K562 (cell line): ENCODE measurements at regions not wholly inside any gene's neighbourhood (a gene's known extent, or its start where the extent isn't known, plus 50 kb on each side); places are given as distances from the start of the nearest gene placed in this dataset.

Source experiments
- BDP1 ChIP-seq: IDR thresholded peaks from 3 replicates; pipeline ENCODE4 v1.6.1; 2011; ENCODE audit not compliant: insufficient read length, insufficient read depth
- CBX1 ChIP-seq: sonication (generic); IDR thresholded peaks from 2 replicates; pipeline ENCODE4 v1.6.1; 2016; ENCODE audit warnings: antibody characterized with exemption, low read depth, mild to moderate bottlenecking
- ETS2 ChIP-seq: IDR thresholded peaks from 2 replicates; pipeline ENCODE4 v1.6.1; 2016; ENCODE audit warnings: borderline replicate concordance, missing genetic modification characterization, mild to moderate bottlenecking, moderate library complexity, missing compliant biosample characterization; ENCODE audit not compliant: poor library complexity, severe bottlenecking
- HNRNPUL1 ChIP-seq: fragments of 200-400 bp; formaldehyde crosslinking; IDR thresholded peaks from 2 replicates; pipeline ENCODE4 v1.6.1; 2017; ENCODE audit warnings: low read length
- L3MBTL2 ChIP-seq: fragments of 450-650 bp; IDR thresholded peaks from 2 replicates; pipeline ENCODE4 v1.6.1; 2016; ENCODE audit warnings: mild to moderate bottlenecking, moderate library complexity
- PHF20 ChIP-seq: fragments of 450-650 bp; IDR thresholded peaks from 2 replicates; pipeline ENCODE4 v1.6.1; 2018; ENCODE audit not compliant: partially characterized antibody
- TAF7 ChIP-seq: fragments of 450-650 bp; IDR thresholded peaks from 2 replicates; pipeline ENCODE4 v1.6.1; 2016; ENCODE audit warnings: missing genetic modification characterization, missing compliant biosample characterization
- TEAD4 ChIP-seq, 2 experiments: sonication (generic) in 1 of 2; formaldehyde crosslinking in 1 of 2; IDR thresholded peaks; 2 replicates each; pipeline versions ENCODE4 v1.6.1 to v1.8.0; 2012 to 2022; ENCODE audit warnings: borderline replicate concordance in 1 of 2, inconsistent platforms in 1 of 2, low read length in 1 of 2, mild to moderate bottlenecking in 1 of 2, missing genetic modification reagents in 1 of 2
- ZKSCAN8 ChIP-seq: fragments of 200-800 bp; sonication (Bioruptor generic); IDR thresholded peaks from 2 replicates; pipeline ENCODE4 v1.6.1; 2016; ENCODE audit warnings: missing genetic modification characterization, missing compliant biosample characterization
- ZNF140 ChIP-seq: fragments of 250-450 bp; sonication (Bioruptor Pico); IDR thresholded peaks from 2 replicates; pipeline ENCODE4 v1.8.0; 2021; ENCODE audit warnings: moderate library complexity, mild to moderate bottlenecking, inconsistent platforms
- ZNF143 ChIP-seq: sonication (generic); formaldehyde crosslinking; IDR thresholded peaks from 2 replicates; pipeline ENCODE4 v1.9.0; 2022; ENCODE audit warnings: mild to moderate bottlenecking, missing genetic modification reagents
- TF ChIP-seq, protein P1 (sequence below): fragments of 450-650 bp; IDR thresholded peaks from 2 replicates; pipeline ENCODE4 v1.6.1; 2016; ENCODE audit warnings: mild to moderate bottlenecking
- TF ChIP-seq, protein P2 (sequence below): IDR thresholded peaks from 3 replicates; pipeline ENCODE4 v1.6.1; 2011; ENCODE audit warnings: borderline replicate concordance, mild to moderate bottlenecking, moderate library complexity; ENCODE audit not compliant: insufficient read length; ENCODE audit errors: extremely low read depth
- TF ChIP-seq, protein P3 (sequence below): fragments of 450-650 bp; IDR thresholded peaks from 2 replicates; pipeline ENCODE4 v1.6.1; 2016; ENCODE audit warnings: low read depth

DNA sequence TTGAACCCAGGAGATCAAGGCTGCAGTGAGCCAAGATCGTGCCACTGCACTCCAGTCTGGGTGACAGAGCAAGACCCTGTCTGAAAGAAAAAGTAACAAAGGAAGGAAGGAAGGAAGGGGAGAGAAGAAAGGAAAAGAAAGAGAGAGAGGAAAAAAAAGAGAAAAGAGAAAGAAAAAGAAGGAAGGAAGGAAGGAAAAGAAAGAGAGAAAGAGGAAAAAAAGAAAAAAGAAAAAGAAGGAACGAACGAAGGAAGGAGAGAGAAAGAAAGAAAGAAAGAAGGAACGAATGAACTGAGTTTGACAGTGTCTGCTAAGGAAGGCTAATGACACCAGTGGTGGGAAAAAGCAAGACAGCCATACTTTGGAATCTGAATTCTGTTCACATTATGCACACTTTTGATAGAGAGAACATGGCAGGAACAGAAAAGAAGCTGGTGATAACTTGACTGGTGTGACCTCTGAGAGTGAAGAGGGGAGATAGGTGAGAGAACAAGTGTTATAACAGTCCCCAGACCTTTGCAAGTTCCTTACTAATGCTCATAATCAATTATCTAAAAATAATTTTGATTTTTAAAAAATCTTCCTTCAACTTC lies 93.3 kb upstream of the MYLIP start (continued):
- TF ChIP-seq, protein P1, sequence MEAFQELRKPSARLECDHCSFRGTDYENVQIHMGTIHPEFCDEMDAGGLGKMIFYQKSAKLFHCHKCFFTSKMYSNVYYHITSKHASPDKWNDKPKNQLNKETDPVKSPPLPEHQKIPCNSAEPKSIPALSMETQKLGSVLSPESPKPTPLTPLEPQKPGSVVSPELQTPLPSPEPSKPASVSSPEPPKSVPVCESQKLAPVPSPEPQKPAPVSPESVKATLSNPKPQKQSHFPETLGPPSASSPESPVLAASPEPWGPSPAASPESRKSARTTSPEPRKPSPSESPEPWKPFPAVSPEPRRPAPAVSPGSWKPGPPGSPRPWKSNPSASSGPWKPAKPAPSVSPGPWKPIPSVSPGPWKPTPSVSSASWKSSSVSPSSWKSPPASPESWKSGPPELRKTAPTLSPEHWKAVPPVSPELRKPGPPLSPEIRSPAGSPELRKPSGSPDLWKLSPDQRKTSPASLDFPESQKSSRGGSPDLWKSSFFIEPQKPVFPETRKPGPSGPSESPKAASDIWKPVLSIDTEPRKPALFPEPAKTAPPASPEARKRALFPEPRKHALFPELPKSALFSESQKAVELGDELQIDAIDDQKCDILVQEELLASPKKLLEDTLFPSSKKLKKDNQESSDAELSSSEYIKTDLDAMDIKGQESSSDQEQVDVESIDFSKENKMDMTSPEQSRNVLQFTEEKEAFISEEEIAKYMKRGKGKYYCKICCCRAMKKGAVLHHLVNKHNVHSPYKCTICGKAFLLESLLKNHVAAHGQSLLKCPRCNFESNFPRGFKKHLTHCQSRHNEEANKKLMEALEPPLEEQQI, result peak; percentile 23; the same call in 1 of the 2 replicates
- TF ChIP-seq PHF20, result no peak
- TF ChIP-seq, protein P2, sequence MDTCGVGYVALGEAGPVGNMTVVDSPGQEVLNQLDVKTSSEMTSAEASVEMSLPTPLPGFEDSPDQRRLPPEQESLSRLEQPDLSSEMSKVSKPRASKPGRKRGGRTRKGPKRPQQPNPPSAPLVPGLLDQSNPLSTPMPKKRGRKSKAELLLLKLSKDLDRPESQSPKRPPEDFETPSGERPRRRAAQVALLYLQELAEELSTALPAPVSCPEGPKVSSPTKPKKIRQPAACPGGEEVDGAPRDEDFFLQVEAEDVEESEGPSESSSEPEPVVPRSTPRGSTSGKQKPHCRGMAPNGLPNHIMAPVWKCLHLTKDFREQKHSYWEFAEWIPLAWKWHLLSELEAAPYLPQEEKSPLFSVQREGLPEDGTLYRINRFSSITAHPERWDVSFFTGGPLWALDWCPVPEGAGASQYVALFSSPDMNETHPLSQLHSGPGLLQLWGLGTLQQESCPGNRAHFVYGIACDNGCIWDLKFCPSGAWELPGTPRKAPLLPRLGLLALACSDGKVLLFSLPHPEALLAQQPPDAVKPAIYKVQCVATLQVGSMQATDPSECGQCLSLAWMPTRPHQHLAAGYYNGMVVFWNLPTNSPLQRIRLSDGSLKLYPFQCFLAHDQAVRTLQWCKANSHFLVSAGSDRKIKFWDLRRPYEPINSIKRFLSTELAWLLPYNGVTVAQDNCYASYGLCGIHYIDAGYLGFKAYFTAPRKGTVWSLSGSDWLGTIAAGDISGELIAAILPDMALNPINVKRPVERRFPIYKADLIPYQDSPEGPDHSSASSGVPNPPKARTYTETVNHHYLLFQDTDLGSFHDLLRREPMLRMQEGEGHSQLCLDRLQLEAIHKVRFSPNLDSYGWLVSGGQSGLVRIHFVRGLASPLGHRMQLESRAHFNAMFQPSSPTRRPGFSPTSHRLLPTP, result no peak
- TF ChIP-seq ZKSCAN8, result no peak
- no peak for TF ChIP-seq ZNF140 (CRISPR knock-in tag)
- no peak for TF ChIP-seq ZNF143
- TF ChIP-seq L3MBTL2, result no peak
- TF ChIP-seq BDP1, result no peak
- TF ChIP-seq HNRNPUL1, result no peak
- TF ChIP-seq ETS2, result no peak
- TF ChIP-seq TEAD4 (IDR thresholded peaks at IDR 0.05; ENCODE audit: low read length), result no peak
- TF ChIP-seq TEAD4 (CRISPR knock-in tag; IDR thresholded peaks at IDR 0.05; ENCODE audit: borderline replicate concordance), result no peak
- no peak for TF ChIP-seq TAF7 (tag)
- TF ChIP-seq, protein P3, sequence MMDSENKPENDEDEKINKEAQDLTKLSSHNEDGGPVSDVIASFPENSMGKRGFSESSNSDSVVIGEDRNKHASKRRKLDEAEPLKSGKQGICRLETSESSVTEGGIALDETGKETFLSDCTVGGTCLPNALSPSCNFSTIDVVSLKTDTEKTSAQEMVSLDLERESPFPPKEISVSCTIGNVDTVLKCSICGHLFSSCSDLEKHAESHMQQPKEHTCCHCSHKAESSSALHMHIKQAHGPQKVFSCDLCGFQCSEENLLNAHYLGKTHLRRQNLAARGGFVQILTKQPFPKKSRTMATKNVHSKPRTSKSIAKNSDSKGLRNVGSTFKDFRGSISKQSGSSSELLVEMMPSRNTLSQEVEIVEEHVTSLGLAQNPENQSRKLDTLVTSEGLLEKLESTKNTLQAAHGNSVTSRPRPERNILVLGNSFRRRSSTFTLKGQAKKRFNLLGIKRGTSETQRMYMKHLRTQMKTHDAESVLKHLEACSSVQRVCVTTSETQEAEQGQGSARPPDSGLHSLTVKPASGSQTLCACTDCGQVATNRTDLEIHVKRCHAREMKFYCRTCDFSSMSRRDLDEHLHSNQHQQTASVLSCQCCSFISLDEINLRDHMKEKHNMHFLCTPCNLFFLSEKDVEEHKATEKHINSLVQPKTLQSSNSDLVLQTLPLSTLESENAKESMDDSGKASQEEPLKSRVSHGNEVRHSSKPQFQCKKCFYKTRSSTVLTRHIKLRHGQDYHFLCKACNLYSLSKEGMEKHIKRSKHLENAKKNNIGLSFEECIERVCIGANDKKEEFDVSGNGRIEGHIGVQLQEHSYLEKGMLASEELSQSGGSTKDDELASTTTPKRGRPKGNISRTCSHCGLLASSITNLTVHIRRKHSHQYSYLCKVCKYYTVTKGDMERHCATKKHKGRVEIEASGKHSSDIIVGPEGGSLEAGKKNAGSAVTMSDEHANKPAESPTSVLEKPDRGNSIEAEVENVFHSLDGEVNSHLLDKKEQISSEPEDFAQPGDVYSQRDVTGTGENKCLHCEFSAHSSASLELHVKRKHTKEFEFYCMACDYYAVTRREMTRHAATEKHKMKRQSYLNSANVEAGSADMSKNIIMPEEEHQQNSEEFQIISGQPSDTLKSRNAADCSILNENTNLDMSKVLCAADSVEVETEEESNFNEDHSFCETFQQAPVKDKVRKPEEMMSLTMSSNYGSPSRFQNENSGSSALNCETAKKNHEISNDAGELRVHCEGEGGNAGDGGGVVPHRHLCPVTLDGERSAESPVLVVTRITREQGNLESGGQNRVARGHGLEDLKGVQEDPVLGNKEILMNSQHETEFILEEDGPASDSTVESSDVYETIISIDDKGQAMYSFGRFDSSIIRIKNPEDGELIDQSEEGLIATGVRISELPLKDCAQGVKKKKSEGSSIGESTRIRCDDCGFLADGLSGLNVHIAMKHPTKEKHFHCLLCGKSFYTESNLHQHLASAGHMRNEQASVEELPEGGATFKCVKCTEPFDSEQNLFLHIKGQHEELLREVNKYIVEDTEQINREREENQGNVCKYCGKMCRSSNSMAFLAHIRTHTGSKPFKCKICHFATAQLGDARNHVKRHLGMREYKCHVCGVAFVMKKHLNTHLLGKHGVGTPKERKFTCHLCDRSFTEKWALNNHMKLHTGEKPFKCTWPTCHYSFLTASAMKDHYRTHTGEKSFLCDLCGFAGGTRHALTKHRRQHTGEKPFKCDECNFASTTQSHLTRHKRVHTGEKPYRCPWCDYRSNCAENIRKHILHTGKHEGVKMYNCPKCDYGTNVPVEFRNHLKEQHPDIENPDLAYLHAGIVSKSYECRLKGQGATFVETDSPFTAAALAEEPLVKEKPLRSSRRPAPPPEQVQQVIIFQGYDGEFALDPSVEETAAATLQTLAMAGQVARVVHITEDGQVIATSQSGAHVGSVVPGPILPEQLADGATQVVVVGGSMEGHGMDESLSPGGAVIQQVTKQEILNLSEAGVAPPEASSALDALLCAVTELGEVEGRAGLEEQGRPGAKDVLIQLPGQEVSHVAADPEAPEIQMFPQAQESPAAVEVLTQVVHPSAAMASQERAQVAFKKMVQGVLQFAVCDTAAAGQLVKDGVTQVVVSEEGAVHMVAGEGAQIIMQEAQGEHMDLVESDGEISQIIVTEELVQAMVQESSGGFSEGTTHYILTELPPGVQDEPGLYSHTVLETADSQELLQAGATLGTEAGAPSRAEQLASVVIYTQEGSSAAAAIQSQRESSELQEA, result 0 out of 2 replicates have a peak, but pooled peaks have one; percentile 19
- no peak for TF ChIP-seq CBX1
